GM06990 (cell line): ENCODE measurements at regions not wholly inside any gene's neighbourhood (a gene's known extent, or its start where the extent isn't known, plus 50 kb on each side); places are given as distances from the start of the nearest gene placed in this dataset.

ENCODE experiments used
- DNase-seq: peaks from one replicate; pipeline ENCODE4 v3.0.0-alpha.2; 2011; ENCODE audit not compliant: insufficient read length; ENCODE audit errors: extremely low read depth
- H3K27me3 ChIP-seq: replicated peaks from 2 replicates; pipeline ENCODE4 v1.6.0; 2011; ENCODE audit warnings: low read length; ENCODE audit not compliant: control insufficient read depth, insufficient read depth
- H3K36me3 ChIP-seq: 2 replicates; pipeline ENCODE4 v1.5.1; 2011; ENCODE audit warnings: low read length; ENCODE audit not compliant: control insufficient read depth, insufficient read depth
- H3K4me3 ChIP-seq: replicated peaks from 2 replicates; pipeline ENCODE4 v1.5.1; 2011; ENCODE audit warnings: low read depth, mild to moderate bottlenecking, control low read depth, low read length
- TF ChIP-seq, protein P1 (sequence below): IDR thresholded peaks from 2 replicates; pipeline ENCODE4 v1.5.1; 2011; ENCODE audit warnings: low read length, control low read depth, mild to moderate bottlenecking, inconsistent platforms; ENCODE audit not compliant: insufficient read depth, poor library complexity, severe bottlenecking

DNA sequence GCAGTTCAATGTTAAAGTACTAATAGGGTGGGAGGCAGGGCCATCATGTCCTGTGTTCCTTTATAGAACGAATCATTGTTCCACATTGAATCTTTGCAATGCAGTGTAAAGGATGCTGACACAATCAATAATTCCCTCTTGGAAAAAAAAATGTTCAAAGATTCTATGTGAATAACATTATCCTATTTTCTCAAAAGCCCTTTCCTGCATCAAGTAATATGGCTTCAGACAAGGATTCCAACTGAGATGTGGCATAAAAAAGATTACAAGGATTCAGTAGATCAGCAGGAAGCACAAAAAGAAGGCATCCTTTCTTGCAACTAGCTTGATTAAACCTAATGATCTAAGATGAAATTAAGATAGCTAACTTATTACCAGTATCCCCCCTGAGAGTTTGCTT lies 454.0 kb upstream of the CADM2 start:
- Histone ChIP-seq H3K36me3 (no peaks in the 10 kb centered on the region), H3K4me3 (no peak overlapping the region), H3K27me3 (no peaks in the 10 kb centered on the region)
- TF ChIP-seq, protein P1, sequence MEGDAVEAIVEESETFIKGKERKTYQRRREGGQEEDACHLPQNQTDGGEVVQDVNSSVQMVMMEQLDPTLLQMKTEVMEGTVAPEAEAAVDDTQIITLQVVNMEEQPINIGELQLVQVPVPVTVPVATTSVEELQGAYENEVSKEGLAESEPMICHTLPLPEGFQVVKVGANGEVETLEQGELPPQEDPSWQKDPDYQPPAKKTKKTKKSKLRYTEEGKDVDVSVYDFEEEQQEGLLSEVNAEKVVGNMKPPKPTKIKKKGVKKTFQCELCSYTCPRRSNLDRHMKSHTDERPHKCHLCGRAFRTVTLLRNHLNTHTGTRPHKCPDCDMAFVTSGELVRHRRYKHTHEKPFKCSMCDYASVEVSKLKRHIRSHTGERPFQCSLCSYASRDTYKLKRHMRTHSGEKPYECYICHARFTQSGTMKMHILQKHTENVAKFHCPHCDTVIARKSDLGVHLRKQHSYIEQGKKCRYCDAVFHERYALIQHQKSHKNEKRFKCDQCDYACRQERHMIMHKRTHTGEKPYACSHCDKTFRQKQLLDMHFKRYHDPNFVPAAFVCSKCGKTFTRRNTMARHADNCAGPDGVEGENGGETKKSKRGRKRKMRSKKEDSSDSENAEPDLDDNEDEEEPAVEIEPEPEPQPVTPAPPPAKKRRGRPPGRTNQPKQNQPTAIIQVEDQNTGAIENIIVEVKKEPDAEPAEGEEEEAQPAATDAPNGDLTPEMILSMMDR, result no peak
- DNase-seq, result no peak

DNA sequence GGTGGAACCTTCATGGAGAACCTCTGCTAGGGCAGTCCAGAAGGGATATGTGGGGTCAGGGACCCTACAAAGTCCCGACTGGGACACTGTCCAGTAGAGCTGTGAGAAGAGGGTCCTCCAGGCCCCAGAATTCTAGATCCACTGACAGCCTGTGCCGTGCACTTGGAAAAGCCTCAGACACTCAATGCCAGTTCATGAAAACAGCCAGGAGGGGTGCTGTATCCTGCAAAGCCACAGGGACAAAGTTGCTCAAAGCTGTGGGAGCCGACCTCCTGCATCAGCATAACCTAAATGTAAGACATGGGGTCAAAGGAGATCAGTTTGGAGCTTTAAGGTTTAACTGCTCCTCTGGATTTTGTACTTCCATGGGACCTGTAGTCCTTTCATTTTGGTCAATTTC lies 448.8 kb upstream of the CADM2 start:
- DNase-seq, result no peak
- TF ChIP-seq, protein P1, result no peak
- Histone ChIP-seq H3K36me3 (no peaks in the 10 kb centered on the region), H3K4me3 (no peak overlapping the region), H3K27me3 (no peaks in the 10 kb centered on the region)

DNA sequence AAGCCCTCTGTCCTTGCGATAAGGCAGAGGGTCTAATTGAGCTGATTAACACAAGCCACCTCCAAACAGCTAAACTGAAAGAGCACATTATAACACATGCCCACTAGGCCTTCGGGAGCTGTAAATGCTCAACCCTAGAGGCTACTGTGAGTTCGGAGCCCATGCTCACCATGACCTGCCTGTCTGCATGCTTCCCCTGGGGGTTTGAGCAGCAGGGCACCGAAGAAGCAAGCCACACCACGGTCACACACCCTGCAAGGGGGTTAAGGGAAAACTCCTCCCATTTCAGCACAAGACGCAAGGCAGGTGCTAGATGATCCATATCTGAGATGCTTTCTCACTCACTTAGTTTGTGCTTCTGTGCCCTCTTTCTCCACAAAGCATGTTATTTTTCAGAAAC lies 435.9 kb upstream of the CADM2 start:
- Histone ChIP-seq H3K36me3 (no peaks in the 10 kb centered on the region), H3K4me3 (no peak overlapping the region), H3K27me3 (no peaks in the 10 kb centered on the region)
- TF ChIP-seq, protein P1, result no peak
- DNase-seq, result no peak

DNA sequence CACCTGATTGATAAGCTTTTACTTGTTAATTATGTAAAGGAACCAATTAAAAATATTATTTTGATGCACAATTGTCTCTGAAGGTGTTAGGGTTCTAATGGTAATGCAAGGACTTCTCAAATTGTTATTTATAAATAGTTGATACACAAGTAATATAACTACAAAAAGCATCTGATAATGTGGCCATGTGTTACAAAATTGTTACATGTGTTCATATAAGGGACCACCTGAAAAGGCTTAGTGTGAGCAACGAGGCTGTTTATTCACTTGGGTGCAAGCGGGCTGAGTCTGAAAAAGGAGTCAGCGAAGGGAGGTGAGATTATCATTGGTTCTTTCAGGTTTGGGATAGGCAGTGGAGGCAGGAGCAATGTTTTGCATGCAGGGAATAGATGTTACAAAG lies 421.9 kb upstream of the CADM2 start:
- Histone ChIP-seq H3K27me3 (no peaks in the 10 kb centered on the region), H3K36me3 (no peaks in the 10 kb centered on the region), H3K4me3 (no peak overlapping the region)
- no peak for DNase-seq
- TF ChIP-seq, protein P1, result no peak

DNA sequence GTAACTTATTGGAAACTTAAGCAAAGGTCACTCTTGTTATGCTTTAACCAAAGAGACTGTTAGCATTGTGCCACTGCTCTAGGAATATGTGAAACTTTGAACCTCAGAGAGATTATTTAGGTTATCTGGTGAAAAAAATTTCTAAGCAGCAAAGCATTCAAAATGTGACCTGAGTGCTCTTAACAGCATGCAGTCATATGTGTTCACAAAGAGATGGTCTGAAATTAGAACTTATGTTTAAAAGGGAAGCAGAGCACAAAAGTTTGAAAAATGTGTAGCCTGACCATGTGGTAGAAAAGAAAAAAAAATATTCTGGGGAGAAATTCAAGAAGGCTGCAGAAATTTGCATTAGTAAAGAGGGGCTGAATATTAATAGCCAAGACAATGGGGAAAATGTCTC lies 420.2 kb upstream of the CADM2 start:
- H3K27me3 ChIP-seq, result no peaks in the 10 kb centered on the region
- TF ChIP-seq, protein P1, result no peak

DNA sequence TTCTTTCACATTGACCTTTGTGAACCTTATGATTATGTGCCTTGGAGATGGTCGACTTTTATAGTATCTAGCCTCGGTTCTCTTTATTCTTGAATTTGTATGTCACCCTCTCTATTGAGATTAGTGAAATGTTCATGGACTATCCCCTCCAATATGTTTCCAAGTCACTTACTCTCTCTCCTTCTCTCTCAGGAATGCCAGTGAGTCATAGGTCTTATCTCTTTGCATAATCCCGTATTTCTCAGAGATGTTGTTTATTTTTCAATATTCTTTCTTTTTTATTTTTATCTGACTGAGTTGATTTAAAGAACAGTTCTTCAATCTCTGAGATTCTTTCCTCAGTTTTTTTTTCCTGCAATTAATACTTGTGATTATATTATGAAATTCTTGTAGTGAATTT lies 411.6 kb upstream of the CADM2 start:
- TF ChIP-seq, protein P1, result no peak
- Histone ChIP-seq H3K36me3 (no peaks in the 10 kb centered on the region), H3K4me3 (no peak overlapping the region), H3K27me3 (no peaks in the 10 kb centered on the region)
- DNase-seq, result no peak

More for the DNA sequence above, 420.2 kb upstream of the CADM2 start:
- no peak overlapping the region for H3K4me3 ChIP-seq
- H3K36me3 ChIP-seq, result no peaks in the 10 kb centered on the region
- no peak for DNase-seq
